ENCODE measurements at regions not wholly inside any gene's neighbourhood (a gene's known extent, or its start where the extent isn't known, plus 50 kb on each side); places are given as distances from the start of the nearest gene placed in this dataset.
A peak's percentile ranks its signal among the peaks of the same experiment; 100 is the strongest.
"Not testable (repeated sequence)": the region's sequence is repeated elsewhere in the genome, so short reads cannot be mapped to it uniquely, and the experiment has no call there.

GRCh38 chr3:59512066-59512465 is 462.2 kb upstream of the CFAP20DC start:
- Mint-ChIP-seq H3K27ac (peak overlapping the region in 1 of 6 donors; percentile 17), H3K9me3 (peaks cover 0 to 3% (median 0%) of the 10 kb centered on the region in 6 donors), H3K4me1 (peaks cover 26 to 35% of the 10 kb centered on the region in 2 donors), H3K36me3 (no peaks in the 10 kb centered on the region), H3K4me3 (peak overlapping the region in 3 of 5 donors; percentile 36 to 65 (median 60)), H3K27me3 (ENCODE audit: low read depth in 3 of 3) (peaks cover 9 to 21% (median 21%) of the 10 kb centered on the region in 3 donors)
- DNase-seq, result no peak

GRCh38 chr3:59510576-59510975 is 460.8 kb upstream of the CFAP20DC start:
- Mint-ChIP-seq H3K9me3 (peaks cover 0 to 3% (median 0%) of the 10 kb centered on the region in 6 donors), H3K27ac (no peak overlapping the region), H3K36me3 (no peaks in the 10 kb centered on the region)

GRCh38 chr3:59508273-59508672 is 458.4 kb upstream of the CFAP20DC start:
- H3K4me1 Mint-ChIP-seq, result peaks cover 11 to 14% of the 10 kb centered on the region in 2 donors
- DNase-seq, result no peak
- peaks cover 0 to 3% (median 0%) of the 10 kb centered on the region in 6 donors for H3K9me3 Mint-ChIP-seq
- no peak overlapping the region for H3K27ac Mint-ChIP-seq
- peaks cover 7 to 19% (median 14%) of the 10 kb centered on the region in 3 donors for H3K27me3 Mint-ChIP-seq (ENCODE audit: low read depth in 3 of 3)
- H3K36me3 Mint-ChIP-seq, result peaks cover 0 to 4% (median 0%) of the 10 kb centered on the region in 3 donors
- H3K4me3 Mint-ChIP-seq, result no peak overlapping the region

More at GRCh38 chr3:59510576-59510975, 460.8 kb upstream of the CFAP20DC start:
- H3K4me3 Mint-ChIP-seq, result no peak overlapping the region
- H3K4me1 Mint-ChIP-seq, result peaks cover 21 to 27% of the 10 kb centered on the region in 2 donors
- H3K27me3 Mint-ChIP-seq (ENCODE audit: low read depth in 3 of 3), result peaks cover 7 to 22% (median 21%) of the 10 kb centered on the region in 3 donors
- no peak for DNase-seq

- H3K27ac Mint-ChIP-seq, result no peak overlapping the region
- H3K9me3 Mint-ChIP-seq, result peaks cover 0 to 3% (median 0%) of the 10 kb centered on the region in 6 donors
- no peak overlapping the region for H3K4me3 Mint-ChIP-seq
- DNase-seq, result no peak
- peaks cover 0 to under 1% of the 10 kb centered on the region in 2 donors for H3K4me1 Mint-ChIP-seq
- peaks cover 0 to 4% (median 0%) of the 10 kb centered on the region in 3 donors for H3K36me3 Mint-ChIP-seq
- H3K27me3 Mint-ChIP-seq (ENCODE audit: low read depth in 3 of 3), result peaks cover 3 to 12% (median 6%) of the 10 kb centered on the region in 3 donors
Measured at GRCh38 chr3:59506191-59506590, 456.4 kb upstream of the CFAP20DC start.

GRCh38 chr3:59503441-59503840 is 453.6 kb upstream of the CFAP20DC start:
- no peak overlapping the region for H3K27ac Mint-ChIP-seq
- peaks cover 0 to 4% (median 0%) of the 10 kb centered on the region in 3 donors for H3K36me3 Mint-ChIP-seq
- H3K9me3 Mint-ChIP-seq, result no peaks in the 10 kb centered on the region
- peaks cover 0 to 9% (median 6%) of the 10 kb centered on the region in 3 donors for H3K27me3 Mint-ChIP-seq (ENCODE audit: low read depth in 3 of 3)
- H3K4me1 Mint-ChIP-seq, result no peaks in the 10 kb centered on the region
- no peak for DNase-seq
- no peak overlapping the region for H3K4me3 Mint-ChIP-seq

GRCh38 chr3:59502806-59503205 is 453.0 kb upstream of the CFAP20DC start:
- Mint-ChIP-seq H3K9me3 (no peaks in the 10 kb centered on the region), H3K4me1 (no peaks in the 10 kb centered on the region), H3K4me3 (no peak overlapping the region), H3K27me3 (ENCODE audit: low read depth in 3 of 3) (peaks cover 0 to 12% (median 6%) of the 10 kb centered on the region in 3 donors), H3K27ac (no peak overlapping the region), H3K36me3 (peaks cover 0 to 4% (median 0%) of the 10 kb centered on the region in 3 donors)
- no peak for DNase-seq

GRCh38 chr3:59499954-59500353 is 450.1 kb upstream of the CFAP20DC start:
- no peaks in the 10 kb centered on the region for H3K9me3 Mint-ChIP-seq
- no peak overlapping the region for H3K4me3 Mint-ChIP-seq
- peaks cover 0 to 4% (median 3%) of the 10 kb centered on the region in 3 donors for H3K36me3 Mint-ChIP-seq
- no peak for DNase-seq
- H3K4me1 Mint-ChIP-seq, result peaks cover 15 to 18% of the 10 kb centered on the region in 2 donors
- H3K27me3 Mint-ChIP-seq (ENCODE audit: low read depth in 3 of 3), result peaks cover 0 to 8% (median 6%) of the 10 kb centered on the region in 3 donors
- no peak overlapping the region for H3K27ac Mint-ChIP-seq

- Mint-ChIP-seq H3K36me3 (peaks cover 0 to 6% (median 2%) of the 10 kb centered on the region in 3 donors), H3K4me3 (no peak overlapping the region), H3K4me1 (peaks cover 15 to 18% of the 10 kb centered on the region in 2 donors), H3K27me3 (ENCODE audit: low read depth in 3 of 3) (peaks cover 0 to 8% (median 3%) of the 10 kb centered on the region in 3 donors), H3K9me3 (no peaks in the 10 kb centered on the region), H3K27ac (no peak overlapping the region)
- DNase-seq, result no peak
Measured at GRCh38 chr3:59499000-59499399, 449.2 kb upstream of the CFAP20DC start.

- H3K27me3 Mint-ChIP-seq (ENCODE audit: low read depth in 3 of 3), result peaks cover 0 to 8% (median 3%) of the 10 kb centered on the region in 3 donors
- H3K9me3 Mint-ChIP-seq, result peaks cover 0 to 1% (median 0%) of the 10 kb centered on the region in 6 donors
- H3K4me1 Mint-ChIP-seq, result peaks cover 15 to 18% of the 10 kb centered on the region in 2 donors
- H3K27ac Mint-ChIP-seq, result no peak overlapping the region
- peak in 1 of 3 donors; percentile 1 for DNase-seq
- H3K4me3 Mint-ChIP-seq, result no peak overlapping the region
- peaks cover 0 to 6% (median 0%) of the 10 kb centered on the region in 3 donors for H3K36me3 Mint-ChIP-seq
Measured at GRCh38 chr3:59496250-59496649, 446.4 kb upstream of the CFAP20DC start.

GRCh38 chr3:59494969-59495368 is 445.1 kb upstream of the CFAP20DC start:
- not testable (repeated sequence) for H3K27ac Mint-ChIP-seq; DNase-seq; H3K27me3 Mint-ChIP-seq (ENCODE audit: low read depth in 3 of 3); H3K4me3 Mint-ChIP-seq; H3K9me3 Mint-ChIP-seq; H3K36me3 Mint-ChIP-seq
- H3K4me1 Mint-ChIP-seq, result peaks cover 15 to 18% of the 10 kb centered on the region in 2 donors

- Mint-ChIP-seq H3K4me3 (no peak overlapping the region), H3K9me3 (no peaks in the 10 kb centered on the region), H3K4me1 (no peaks in the 10 kb centered on the region), H3K36me3 (peaks cover 0 to 3% (median 0%) of the 10 kb centered on the region in 3 donors), H3K27ac (no peak overlapping the region), H3K27me3 (ENCODE audit: low read depth in 3 of 3) (peaks cover 0 to 4% (median 3%) of the 10 kb centered on the region in 3 donors)
- no peak for DNase-seq
Measured at GRCh38 chr3:59486520-59486919, 436.7 kb upstream of the CFAP20DC start.

- H3K27ac Mint-ChIP-seq, result no peak overlapping the region
- H3K27me3 Mint-ChIP-seq (ENCODE audit: low read depth in 3 of 3), result peaks cover 1 to 4% (median 3%) of the 10 kb centered on the region in 3 donors
- no peak for DNase-seq
- H3K9me3 Mint-ChIP-seq, result no peaks in the 10 kb centered on the region
- no peaks in the 10 kb centered on the region for H3K36me3 Mint-ChIP-seq
- no peak overlapping the region for H3K4me3 Mint-ChIP-seq
- H3K4me1 Mint-ChIP-seq, result peaks cover 4 to 7% of the 10 kb centered on the region in 2 donors
Measured at GRCh38 chr3:59483191-59483590, 433.4 kb upstream of the CFAP20DC start.

- peaks cover 1 to 4% (median 3%) of the 10 kb centered on the region in 3 donors for H3K27me3 Mint-ChIP-seq (ENCODE audit: low read depth in 3 of 3)
- H3K27ac Mint-ChIP-seq, result no peak overlapping the region
- no peaks in the 10 kb centered on the region for H3K36me3 Mint-ChIP-seq
- no peaks in the 10 kb centered on the region for H3K9me3 Mint-ChIP-seq
- H3K4me1 Mint-ChIP-seq, result peaks cover 4 to 7% of the 10 kb centered on the region in 2 donors
- H3K4me3 Mint-ChIP-seq, result no peak overlapping the region
- DNase-seq, result no peak
Measured at GRCh38 chr3:59482684-59483083, 432.9 kb upstream of the CFAP20DC start.

- Mint-ChIP-seq H3K9me3 (no peaks in the 10 kb centered on the region), H3K27me3 (ENCODE audit: low read depth in 3 of 3) (peaks cover 1 to 8% (median 2%) of the 10 kb centered on the region in 3 donors), H3K36me3 (peaks cover 0 to 2% (median 0%) of the 10 kb centered on the region in 3 donors), H3K4me1 (peaks cover 4 to 7% of the 10 kb centered on the region in 2 donors), H3K27ac (no peak overlapping the region), H3K4me3 (no peak overlapping the region)
- DNase-seq, result no peak
Measured at GRCh38 chr3:59481776-59482400, 432.1 kb upstream of the CFAP20DC start.
